K562 (cell line): ENCODE measurements at regions not wholly inside any gene's neighbourhood (a gene's known extent, or its start where the extent isn't known, plus 50 kb on each side); places are given as distances from the start of the nearest gene placed in this dataset.

ENCODE experiments used
- CBFB ChIP-seq: sonication (generic); formaldehyde crosslinking; IDR thresholded peaks from 2 replicates; pipeline ENCODE4 v1.4.0; 2020; ENCODE audit warnings: mild to moderate bottlenecking, missing genetic modification reagents
- DIDO1 ChIP-seq: fragments of 450-650 bp; IDR thresholded peaks from 2 replicates; pipeline ENCODE4 v1.6.1; 2016; ENCODE audit warnings: low read depth, missing biosample characterization, missing genetic modification characterization
- HMGN3 ChIP-seq: IDR thresholded peaks from 2 replicates; pipeline ENCODE4 v1.6.1; 2011; ENCODE audit warnings: borderline replicate concordance, low read depth, mild to moderate bottlenecking, mixed read lengths, low read length; ENCODE audit not compliant: insufficient read length; ENCODE audit errors: extremely low read depth
- PCBP2 ChIP-seq: fragments of 200-400 bp; formaldehyde crosslinking; IDR thresholded peaks from 2 replicates; pipeline ENCODE4 v1.6.1; 2018; ENCODE audit warnings: low read length, low read depth, mild to moderate bottlenecking, moderate library complexity; ENCODE audit not compliant: poor library complexity, severe bottlenecking
- SPI1 ChIP-seq: IDR thresholded peaks from 2 replicates; pipeline ENCODE4 v1.6.1; 2011; ENCODE audit warnings: low read depth, low read length, control low read depth, borderline replicate concordance
- TAF15 ChIP-seq: fragments of 200-400 bp; formaldehyde crosslinking; IDR thresholded peaks from 2 replicates; pipeline ENCODE4 v1.6.1; 2017; ENCODE audit warnings: mild to moderate bottlenecking, low read depth, low read length, moderate library complexity
- ZKSCAN1 ChIP-seq: fragments of 150-350 bp; IDR thresholded peaks from 2 replicates; pipeline ENCODE4 v1.6.1; 2016; ENCODE audit warnings: low read depth, low read length
- ZNF217 ChIP-seq: sonication (generic); formaldehyde crosslinking; IDR thresholded peaks from 2 replicates; pipeline ENCODE4 v1.8.0; 2022; ENCODE audit warnings: mild to moderate bottlenecking, missing genetic modification reagents
- ZNF668 ChIP-seq: fragments of 250-450 bp; sonication (Bioruptor Pico); IDR thresholded peaks from 2 replicates; pipeline ENCODE4 v1.8.0; 2022; ENCODE audit warnings: mild to moderate bottlenecking, inconsistent platforms
- TF ChIP-seq, protein P1 (sequence below): fragments of 450-650 bp; formaldehyde crosslinking; IDR thresholded peaks from 2 replicates; pipeline ENCODE4 v1.4.0; 2020; ENCODE audit warnings: mild to moderate bottlenecking, moderate library complexity
- TF ChIP-seq, protein P2 (sequence below): fragments of 450-650 bp; conservative IDR thresholded peaks from 2 replicates; pipeline ENCODE4 v1.6.1; 2016; ENCODE audit warnings: missing genetic modification characterization, low read depth, mild to moderate bottlenecking, control low read depth, missing compliant biosample characterization

GRCh38 chr22:47394504-47395440 is 632.3 kb downstream of the TBC1D22A start (continued):
- TF ChIP-seq HMGN3 (no peak), ZKSCAN1 (no peak), SPI1 (no peak), TAF15 (no peak), DIDO1 (tag) (no peak), ZNF217 (no peak), PCBP2 (no peak), ZNF668 (CRISPR knock-in tag) (no peak), CBFB (CRISPR knock-in tag) (no peak)
- TF ChIP-seq, protein P1, sequence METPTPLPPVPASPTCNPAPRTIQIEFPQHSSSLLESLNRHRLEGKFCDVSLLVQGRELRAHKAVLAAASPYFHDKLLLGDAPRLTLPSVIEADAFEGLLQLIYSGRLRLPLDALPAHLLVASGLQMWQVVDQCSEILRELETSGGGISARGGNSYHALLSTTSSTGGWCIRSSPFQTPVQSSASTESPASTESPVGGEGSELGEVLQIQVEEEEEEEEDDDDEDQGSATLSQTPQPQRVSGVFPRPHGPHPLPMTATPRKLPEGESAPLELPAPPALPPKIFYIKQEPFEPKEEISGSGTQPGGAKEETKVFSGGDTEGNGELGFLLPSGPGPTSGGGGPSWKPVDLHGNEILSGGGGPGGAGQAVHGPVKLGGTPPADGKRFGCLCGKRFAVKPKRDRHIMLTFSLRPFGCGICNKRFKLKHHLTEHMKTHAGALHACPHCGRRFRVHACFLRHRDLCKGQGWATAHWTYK (CRISPR knock-in tag) = no peak
- TF ChIP-seq, protein P2, sequence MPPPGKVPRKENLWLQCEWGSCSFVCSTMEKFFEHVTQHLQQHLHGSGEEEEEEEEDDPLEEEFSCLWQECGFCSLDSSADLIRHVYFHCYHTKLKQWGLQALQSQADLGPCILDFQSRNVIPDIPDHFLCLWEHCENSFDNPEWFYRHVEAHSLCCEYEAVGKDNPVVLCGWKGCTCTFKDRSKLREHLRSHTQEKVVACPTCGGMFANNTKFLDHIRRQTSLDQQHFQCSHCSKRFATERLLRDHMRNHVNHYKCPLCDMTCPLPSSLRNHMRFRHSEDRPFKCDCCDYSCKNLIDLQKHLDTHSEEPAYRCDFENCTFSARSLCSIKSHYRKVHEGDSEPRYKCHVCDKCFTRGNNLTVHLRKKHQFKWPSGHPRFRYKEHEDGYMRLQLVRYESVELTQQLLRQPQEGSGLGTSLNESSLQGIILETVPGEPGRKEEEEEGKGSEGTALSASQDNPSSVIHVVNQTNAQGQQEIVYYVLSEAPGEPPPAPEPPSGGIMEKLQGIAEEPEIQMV (tag) = no peak
